NCI-H82 (cell line): ENCODE measurements at regions not wholly inside any gene's neighbourhood (a gene's known extent, or its start where the extent isn't known, plus 50 kb on each side); places are given as distances from the start of the nearest gene placed in this dataset.

Source experiments
- DNase-seq: peaks from one replicate; lab custom pipeline; 2025; lab: John Stamatoyannopoulos, UW

DNA sequence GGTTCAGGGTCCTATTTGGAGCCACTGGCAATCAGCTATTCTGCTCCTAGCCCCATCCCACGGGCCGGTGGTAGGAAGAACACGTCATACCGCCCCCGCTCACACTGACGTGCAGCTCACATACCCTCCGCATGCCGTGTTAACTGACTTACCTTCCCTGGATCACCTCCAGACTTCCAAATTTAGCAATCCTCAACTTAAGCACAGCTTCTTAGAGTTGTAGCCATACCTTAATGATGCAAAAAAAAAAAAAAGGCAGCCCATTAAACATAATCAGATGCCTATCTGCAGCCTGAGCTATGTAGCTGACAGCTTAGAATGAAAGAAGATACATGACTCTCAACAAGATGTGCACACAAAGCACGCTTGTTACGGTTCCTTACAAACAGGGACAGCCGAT is 93.0 kb downstream of the IRX2 start:
- no peak for DNase-seq

- no peak for DNase-seq
These were observed 94.3 kb downstream of the IRX2 start for GRCh38 chr5:2657151-2657550.

- no peak for DNase-seq
These were observed 95.3 kb downstream of the IRX2 start for GRCh38 chr5:2656206-2656605.

DNA sequence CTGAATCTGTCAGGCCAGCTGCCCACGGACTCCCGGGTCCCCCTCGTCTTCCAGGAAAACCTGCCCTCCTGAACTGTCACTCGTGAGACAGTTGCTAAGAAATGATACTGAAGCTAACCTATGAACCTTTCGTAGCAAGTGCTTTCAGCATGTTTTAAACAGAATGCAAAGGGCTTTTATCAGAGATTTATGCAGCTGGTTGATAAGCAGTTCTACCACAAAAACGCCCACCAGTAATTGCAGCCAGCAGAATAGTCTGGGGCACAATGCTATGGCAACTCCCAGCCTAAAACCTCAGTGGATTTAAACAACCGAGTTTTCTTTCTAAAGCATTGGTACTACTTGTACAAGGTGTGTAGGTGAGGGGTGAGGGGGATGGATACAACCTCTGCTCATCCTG is 97.5 kb downstream of the IRX2 start:
- no peak for DNase-seq

GRCh38 chr5:2651116-2651515 is 100.4 kb downstream of the IRX2 start:
- no peak for DNase-seq

DNA sequence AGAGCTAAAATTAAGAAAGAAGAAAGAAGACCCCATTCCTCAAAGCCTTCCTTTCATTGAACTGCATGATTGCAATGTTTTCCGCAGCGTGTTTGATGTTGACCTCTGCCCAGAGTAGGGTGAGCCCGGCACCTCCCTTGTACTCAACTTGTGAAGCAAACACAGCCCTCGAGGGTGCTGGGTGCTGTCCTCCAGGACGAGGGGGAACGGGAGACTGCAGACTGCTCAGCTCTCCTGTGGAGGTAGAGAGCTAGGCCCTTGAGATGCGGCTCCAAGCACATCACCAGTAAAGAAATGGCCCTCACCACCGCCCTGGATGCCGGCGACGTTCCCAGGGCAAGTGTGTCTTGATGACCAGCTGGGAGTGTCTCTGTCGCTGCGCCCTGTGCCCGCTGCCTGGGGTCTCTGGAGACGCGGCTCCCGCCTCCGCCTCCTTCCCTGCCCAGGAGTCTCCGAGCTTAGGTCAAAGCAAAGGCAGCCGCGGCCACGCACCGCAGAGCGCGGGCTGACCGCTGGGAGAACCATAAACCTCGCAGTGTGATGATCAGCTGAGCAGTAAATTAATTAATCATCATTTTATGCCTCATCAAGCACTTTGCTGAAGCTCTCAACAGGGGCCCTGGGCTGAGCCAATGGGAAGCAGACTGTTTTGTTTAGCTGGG is 108.7 kb downstream of the IRX2 start:
- no peak for DNase-seq

- no peak for DNase-seq
These were observed 110.8 kb downstream of the IRX2 start for GRCh38 chr5:2640717-2641116.

DNA sequence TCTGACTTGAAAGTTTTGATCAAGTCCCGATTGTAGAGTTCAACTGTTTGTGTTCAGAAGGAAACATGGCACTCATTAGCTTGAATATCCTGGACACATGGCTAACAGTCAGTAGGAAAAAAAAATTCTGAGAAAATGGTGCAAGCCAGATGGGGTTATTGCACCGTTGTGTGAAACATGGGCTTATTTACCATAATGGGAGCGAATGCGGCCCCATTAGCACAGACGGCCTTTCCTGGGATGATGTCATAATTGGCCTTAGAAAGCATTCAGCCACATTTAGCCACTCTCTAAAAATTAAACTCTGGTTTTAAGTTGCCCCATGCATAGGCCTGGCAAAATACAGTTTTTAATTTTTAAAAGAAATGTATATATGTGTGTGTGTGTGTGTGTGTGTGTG is 112.1 kb downstream of the IRX2 start:
- no peak for DNase-seq

- no peak for DNase-seq
These were observed 116.9 kb downstream of the IRX2 start for GRCh38 chr5:2634399-2635176.

GRCh38 chr5:2633992-2634391 is 117.5 kb downstream of the IRX2 start:
- no peak for DNase-seq

GRCh38 chr5:2631758-2632157 is 119.7 kb downstream of the IRX2 start:
- no peak for DNase-seq

DNA sequence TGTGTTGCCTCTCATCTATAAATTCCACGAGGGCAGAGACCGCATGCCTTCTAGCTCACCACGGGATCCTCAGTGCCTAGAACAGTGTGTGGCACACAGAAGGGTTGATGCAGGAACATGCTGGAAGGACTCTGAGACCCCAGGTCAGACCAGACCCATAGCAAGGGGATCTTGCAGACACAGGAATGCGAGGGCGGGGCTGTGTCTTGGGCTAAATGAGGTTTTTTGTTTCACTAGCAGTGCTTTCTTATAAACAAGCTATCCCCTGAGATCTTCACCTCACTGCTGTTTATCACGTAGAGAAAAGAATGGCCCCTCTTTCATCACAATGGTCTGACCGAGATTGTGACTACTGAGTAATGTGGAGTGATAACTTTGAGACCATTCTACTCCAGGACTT is 122.4 kb downstream of the IRX2 start:
- DNase-seq, result no peak

- no peak for DNase-seq
These were observed 123.6 kb downstream of the IRX2 start for GRCh38 chr5:2627867-2628266.

DNA sequence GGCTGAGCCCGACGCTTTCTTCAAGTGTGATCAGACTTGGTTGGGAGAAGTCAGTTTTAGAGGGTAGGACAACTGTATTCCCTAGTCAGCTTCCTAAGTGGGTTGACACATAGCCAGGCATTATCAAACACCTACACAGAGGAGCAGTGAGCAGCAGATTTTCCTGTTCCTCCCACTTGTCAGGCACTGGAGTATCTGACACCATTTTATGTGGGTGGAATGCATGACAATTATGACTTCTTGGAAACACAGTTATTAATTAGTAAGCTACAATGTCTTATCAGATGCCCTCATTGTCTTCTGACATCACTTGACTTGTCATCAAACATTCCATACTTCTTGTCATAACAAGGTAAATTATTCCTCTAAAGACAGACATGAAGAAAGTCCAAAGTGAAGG is 124.9 kb downstream of the IRX2 start:
- no peak for DNase-seq

- no peak for DNase-seq
These were observed 128.6 kb downstream of the IRX2 start for GRCh38 chr5:2622866-2623265.

DNA sequence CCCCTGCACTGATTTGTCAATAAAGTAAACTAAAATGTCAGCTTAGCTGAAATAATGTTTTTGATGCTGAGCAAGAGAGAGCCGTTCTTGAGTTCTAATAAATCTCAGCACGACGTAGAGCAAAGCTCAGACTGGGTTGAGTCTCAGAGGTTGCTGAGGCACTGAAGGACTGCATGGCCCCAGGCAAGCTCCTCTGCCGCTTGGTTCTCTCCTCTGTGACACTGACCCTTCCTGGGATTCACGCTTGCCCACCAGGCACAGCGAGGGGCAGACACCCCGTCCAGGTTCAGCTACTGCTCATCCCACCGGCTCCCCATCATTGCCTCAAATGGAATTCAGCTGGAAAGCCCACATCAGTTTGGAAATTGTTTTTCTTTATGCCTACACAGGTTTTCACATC is 129.8 kb downstream of the IRX2 start:
- no peak for DNase-seq

- no peak for DNase-seq
These were observed 132.3 kb downstream of the IRX2 start for GRCh38 chr5:2619216-2619615.

GRCh38 chr5:2617461-2617860 is 134.0 kb downstream of the IRX2 start:
- DNase-seq, result no peak

DNA sequence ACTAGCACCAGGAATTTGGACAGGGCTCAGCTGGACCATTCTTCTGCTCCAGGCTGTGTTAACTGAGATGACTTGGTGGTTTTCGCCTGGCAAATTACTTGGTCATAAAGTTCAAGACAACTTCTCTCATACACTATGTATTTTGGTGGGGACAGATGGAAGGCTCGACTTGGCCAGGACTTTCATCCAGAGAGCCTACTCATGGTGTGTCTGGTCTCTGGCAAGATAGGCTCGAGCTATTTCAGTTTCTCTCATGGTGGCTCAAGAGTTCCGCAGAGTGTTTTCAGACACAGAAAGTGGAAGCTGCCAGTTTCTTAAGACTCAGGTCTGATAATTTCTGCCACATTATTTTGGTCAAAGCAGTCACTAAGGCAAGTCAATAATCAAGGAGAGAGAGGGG is 135.6 kb downstream of the IRX2 start:
- no peak for DNase-seq

DNA sequence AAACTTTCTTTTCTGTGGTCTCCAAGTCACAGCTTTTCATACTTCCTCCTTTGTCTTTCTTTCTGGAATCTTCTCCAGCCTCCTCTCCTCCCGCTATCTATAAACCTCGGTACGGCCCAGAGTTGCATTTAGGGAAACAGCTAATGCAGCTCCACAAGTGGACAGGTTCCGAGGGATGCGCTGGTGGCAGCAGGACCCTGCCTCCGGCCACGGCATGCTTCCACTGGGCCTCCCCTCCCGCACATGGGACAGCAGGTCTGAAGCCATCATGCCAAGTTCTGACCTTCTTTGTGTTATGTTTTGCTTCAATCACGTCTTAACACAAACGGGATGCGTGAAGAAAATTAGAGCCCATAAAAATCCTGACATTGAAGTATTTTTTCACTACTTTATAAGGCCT is 136.9 kb downstream of the IRX2 start:
- no peak for DNase-seq

- DNase-seq, result no peak
These were observed 139.8 kb downstream of the IRX2 start for GRCh38 chr5:2611659-2612058.

GRCh38 chr5:2610986-2611385 is 140.5 kb downstream of the IRX2 start:
- no peak for DNase-seq

DNA sequence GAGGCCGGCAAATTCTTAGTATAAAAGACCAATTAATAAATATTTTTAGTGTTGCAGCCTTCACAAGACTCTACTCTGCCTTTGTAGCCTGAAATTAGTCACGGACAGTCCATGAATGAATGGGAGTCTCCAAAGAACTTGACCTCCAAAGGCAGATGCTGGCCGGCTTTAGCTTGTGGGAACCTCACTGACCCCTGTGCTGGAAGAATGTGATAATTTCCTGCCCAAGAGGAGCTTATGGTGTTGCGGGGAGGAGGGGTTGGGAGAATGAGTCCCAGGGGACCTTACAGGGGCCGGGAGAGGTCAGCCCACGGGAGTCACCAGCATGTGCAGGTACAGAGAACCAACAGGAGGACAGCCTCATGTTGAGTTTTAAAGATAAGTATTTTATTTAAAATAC is 143.1 kb downstream of the IRX2 start:
- DNase-seq, result no peak

- no peak for DNase-seq
These were observed 143.9 kb downstream of the IRX2 start for GRCh38 chr5:2607598-2607997.
